Neutrophil (primary cell): ENCODE measurements at regions not wholly inside any gene's neighbourhood (a gene's known extent, or its start where the extent isn't known, plus 50 kb on each side); places are given as distances from the start of the nearest gene placed in this dataset.
"Not testable (repeated sequence)": the region's sequence is repeated elsewhere in the genome, so short reads cannot be mapped to it uniquely, and the experiment has no call there.

Source experiments
- H3K27ac ChIP-seq: fragments of 200-600 bp; sonication (generic); 2 replicates; pipeline ENCODE4 v1.5.1; 2016; ENCODE audit warnings: mild to moderate bottlenecking, moderate library complexity
- H3K27me3 ChIP-seq: fragments of 200-600 bp; sonication (generic); 2 replicates; pipeline ENCODE4 v1.6.0; 2016; ENCODE audit warnings: mild to moderate bottlenecking
- H3K36me3 ChIP-seq: fragments of 200-600 bp; sonication (generic); 2 replicates; pipeline ENCODE4 v1.5.1; 2017
- H3K4me1 ChIP-seq, 2 experiments: fragments of 200-600 bp in 1 of 2; sonication (generic) in 1 of 2; 1 replicate in 1 of 2; 2 replicates in 1 of 2; pipeline versions ENCODE4 v1.5.1 to v1.6.1; 2013 to 2016; ENCODE audit warnings: low read depth in 1 of 2, low read length in 1 of 2, mild to moderate bottlenecking in 1 of 2, moderate library complexity in 1 of 2; ENCODE audit not compliant: control insufficient read depth in 1 of 2, insufficient read depth in 1 of 2
- H3K4me3 ChIP-seq, 2 experiments: fragments of 200-600 bp in 1 of 2; sonication (generic) in 1 of 2; 1 replicate in 1 of 2; 2 replicates in 1 of 2; pipeline ENCODE4 v1.5.1; 2013 to 2016; ENCODE audit warnings: low read depth in 1 of 2, low read length in 1 of 2, mild to moderate bottlenecking in 1 of 2, moderate library complexity in 1 of 2
- H3K9me3 ChIP-seq: fragments of 200-600 bp; sonication (generic); 2 replicates; pipeline ENCODE4 v1.5.1; 2016
- CTCF ChIP-seq: fragments of 200-600 bp; sonication (generic); IDR thresholded peaks from 2 replicates; pipeline ENCODE4 v1.5.1; 2016; ENCODE audit warnings: antibody characterized with exemption

GRCh38 chr6:106787327-106788196, 158.2 kb downstream of the QRSL1 start:
- TF ChIP-seq CTCF = no peak
- Histone ChIP-seq H3K4me3 (no peak overlapping the region), H3K4me1 (peaks cover 9 to 14% of the 10 kb centered on the region in 2 experiments)

DNA sequence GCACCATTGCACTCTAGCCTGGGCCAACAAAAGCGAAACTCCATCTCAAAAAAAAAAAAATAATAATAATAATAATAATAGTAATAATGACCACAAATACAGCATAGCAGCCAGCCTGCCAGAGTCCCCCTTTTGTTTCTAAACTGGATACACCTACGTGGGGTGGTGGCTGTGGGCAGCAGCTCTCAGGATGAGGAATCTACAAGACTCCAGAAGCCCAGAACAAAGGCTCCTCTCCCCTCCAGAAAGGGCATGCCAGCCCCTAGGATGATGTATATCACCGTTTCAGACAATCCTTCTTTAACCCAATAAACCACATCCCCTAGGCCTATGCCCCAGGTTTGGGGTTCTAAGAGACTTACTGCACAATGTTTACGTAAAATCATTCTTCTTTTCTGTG, 155.9 kb downstream of the QRSL1 start:
- H3K4me1 ChIP-seq = peaks cover 9 to 14% of the 10 kb centered on the region in 2 experiments
- H3K9me3 ChIP-seq = no peaks in the 10 kb centered on the region
- TF ChIP-seq CTCF = no peak
- peak overlapping the region; percentile 47 for H3K27ac ChIP-seq
- H3K27me3 ChIP-seq = no peaks in the 10 kb centered on the region
- no peak overlapping the region for H3K4me3 ChIP-seq
- H3K36me3 ChIP-seq = no peaks in the 10 kb centered on the region

More at GRCh38 chr6:106787327-106788196, 158.2 kb downstream of the QRSL1 start:
- Histone ChIP-seq H3K27ac (no peak overlapping the region), H3K36me3 (no peaks in the 10 kb centered on the region), H3K27me3 (no peaks in the 10 kb centered on the region), H3K9me3 (no peaks in the 10 kb centered on the region)

DNA sequence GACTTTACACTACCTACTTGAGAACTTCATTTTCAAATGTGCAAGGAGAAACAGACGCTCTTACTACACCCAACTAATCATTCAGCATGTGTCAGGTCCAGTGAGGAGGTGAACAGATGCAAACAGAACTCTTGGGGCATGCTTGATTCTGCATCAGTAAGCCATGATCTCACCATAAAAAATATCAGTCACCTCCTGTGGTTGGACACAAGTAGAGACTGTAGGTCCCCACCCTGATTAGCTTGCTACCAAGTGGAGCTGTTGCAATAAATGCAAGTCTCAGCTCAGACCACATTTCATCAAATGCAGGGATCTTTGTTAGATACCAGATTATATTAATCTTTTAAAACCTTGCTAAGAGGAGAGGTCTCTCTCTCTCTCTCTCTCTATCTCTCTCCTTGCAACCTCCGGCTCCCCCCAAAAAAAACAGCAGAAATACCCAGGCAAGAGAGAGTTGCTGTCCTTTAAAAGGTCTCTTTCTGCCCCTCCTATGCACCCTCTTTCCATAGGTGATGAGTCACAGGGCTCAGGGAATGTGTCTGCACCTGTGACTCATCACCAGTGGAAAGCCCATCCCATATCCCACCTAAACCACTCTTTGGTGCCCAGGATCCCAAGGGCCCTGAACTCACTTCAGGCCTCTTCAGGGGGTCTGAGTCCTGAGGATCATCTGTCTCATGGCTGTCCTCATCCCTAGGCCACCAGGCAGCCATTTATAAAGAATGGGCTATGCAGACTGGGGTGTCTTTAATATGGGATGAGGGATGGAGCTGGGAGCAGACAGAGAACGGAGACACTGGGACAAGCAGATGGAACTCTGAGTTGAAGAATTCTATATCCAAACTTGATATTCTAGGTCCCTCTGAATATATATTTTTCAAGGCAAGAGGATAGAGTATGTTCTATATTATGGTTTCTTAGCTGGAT, 154.5 kb downstream of the QRSL1 start:
- no peaks in the 10 kb centered on the region for H3K36me3 ChIP-seq
- no peaks in the 10 kb centered on the region for H3K27me3 ChIP-seq
- H3K9me3 ChIP-seq = no peaks in the 10 kb centered on the region
- H3K27ac ChIP-seq = no peak overlapping the region
- H3K4me1 ChIP-seq = peaks cover 9 to 14% of the 10 kb centered on the region in 2 experiments
- no peak for TF ChIP-seq CTCF
- H3K4me3 ChIP-seq = no peak overlapping the region

DNA sequence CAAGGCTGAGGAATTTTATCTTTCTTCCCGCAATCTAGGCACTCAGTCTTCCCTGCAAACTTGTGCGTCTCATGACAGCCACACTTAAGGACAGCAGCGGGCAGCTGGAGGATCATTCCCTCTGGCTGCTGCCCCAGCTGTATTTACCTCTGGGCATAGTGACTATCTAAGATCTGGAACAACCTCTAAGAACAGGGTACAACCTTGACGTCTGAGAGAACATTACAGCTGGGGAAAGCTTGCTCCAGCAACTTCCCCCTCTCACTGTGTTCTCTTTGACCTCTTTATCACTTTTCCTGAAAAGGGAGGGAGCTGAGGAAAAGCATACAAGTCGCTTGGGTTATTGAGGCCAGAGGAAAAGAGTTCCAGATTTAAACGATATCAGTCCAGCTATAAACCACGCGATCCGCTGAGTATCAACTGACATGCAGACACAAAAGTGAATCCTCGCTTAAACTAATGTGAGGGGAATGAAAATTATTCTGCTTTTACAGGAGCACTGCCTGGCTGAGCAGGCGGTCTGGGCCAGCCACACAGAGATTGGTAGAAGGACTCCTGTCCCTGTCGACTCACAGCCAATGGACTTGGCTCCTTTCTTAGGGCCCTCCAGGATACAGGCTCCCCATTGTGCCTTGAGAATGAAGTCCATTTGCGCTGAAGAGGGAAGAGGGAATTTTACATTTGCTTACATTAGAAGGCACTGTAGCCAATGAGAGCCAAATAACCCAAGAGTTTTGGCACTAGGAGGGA, 153.3 kb downstream of the QRSL1 start:
- no peak for TF ChIP-seq CTCF
- H3K36me3 ChIP-seq = no peaks in the 10 kb centered on the region
- peaks cover 9 to 14% of the 10 kb centered on the region in 2 experiments for H3K4me1 ChIP-seq
- H3K9me3 ChIP-seq = peaks cover 3% of the 10 kb centered on the region
- H3K4me3 ChIP-seq = no peak overlapping the region
- H3K27ac ChIP-seq = no peak overlapping the region
- H3K27me3 ChIP-seq = no peaks in the 10 kb centered on the region

GRCh38 chr6:106779552-106779951, 150.2 kb downstream of the QRSL1 start:
- H3K9me3 ChIP-seq, H3K27ac ChIP-seq, H3K27me3 ChIP-seq, H3K36me3 ChIP-seq, H3K4me3 ChIP-seq, H3K4me1 ChIP-seq: not testable (repeated sequence)
